Tibial nerve (tissue), 4 donors: ENCODE measurements at regions not wholly inside any gene's neighbourhood (a gene's known extent, or its start where the extent isn't known, plus 50 kb on each side); places are given as distances from the start of the nearest gene placed in this dataset.
A peak's percentile ranks its signal among the peaks of the same experiment; 100 is the strongest.

Experiments
- DNase-seq, 2 donors: peaks; one replicate each; pipeline ENCODE4 v3.0.0-alpha.2; 2019; ENCODE audit warnings: low spot score in 2 of 2
- H3K27ac ChIP-seq, 4 donors: fragments of 200-600 bp; sonication (generic) in 3 of 4; one replicate each; pipeline ENCODE4 v1.5.1; 2017 to 2019; ENCODE audit warnings: mild to moderate bottlenecking in 1 of 4
- H3K27me3 ChIP-seq, 2 donors: fragments of 200-600 bp; sonication (generic) in 1 of 2; one replicate each; pipeline versions ENCODE4 v1.5.1 to v1.6.0; 2017 to 2019
- H3K36me3 ChIP-seq, 3 donors: fragments of 200-600 bp; sonication (generic); one replicate each; pipeline ENCODE4 v1.5.1; 2018 to 2019
- H3K4me1 ChIP-seq, 4 donors: fragments of 200-600 bp; sonication (generic) in 3 of 4; one replicate each; pipeline ENCODE4 v1.5.1; 2017 to 2019
- H3K4me3 ChIP-seq, 4 donors: fragments of 200-600 bp; sonication (generic) in 3 of 4; one replicate each; pipeline ENCODE4 v1.5.1; 2017 to 2019; ENCODE audit warnings: mild to moderate bottlenecking in 1 of 4, moderate library complexity in 1 of 4
- H3K9me3 ChIP-seq, 4 donors: fragments of 200-600 bp; sonication (generic) in 3 of 4; one replicate each; pipeline ENCODE4 v1.5.1; 2017 to 2019
- CTCF ChIP-seq, 5 experiments: fragments of 200-600 bp in 3 of 5; fragments of 450-650 bp in 2 of 5; sonication (generic) in 3 of 5; IDR thresholded peaks; one replicate each; pipeline ENCODE4 v1.5.1; 2016 to 2019; ENCODE audit warnings: antibody characterized with exemption in 5 of 5, mild to moderate bottlenecking in 3 of 5, moderate library complexity in 2 of 5
- EP300 ChIP-seq, 2 donors: sonication (generic); formaldehyde crosslinking; IDR thresholded peaks; one replicate each; pipeline ENCODE4 v1.6.1; 2017; ENCODE audit warnings: antibody characterized with exemption in 2 of 2, mild to moderate bottlenecking in 1 of 2
- POLR2A ChIP-seq, 2 donors: fragments of 450-650 bp; IDR thresholded peaks; one replicate each; pipeline ENCODE4 v1.6.1; 2017; ENCODE audit warnings: antibody characterized with exemption in 2 of 2, mild to moderate bottlenecking in 2 of 2, moderate library complexity in 2 of 2
- WGBS, 2 donors: methylation state at CpG; one replicate each; pipeline ENCODE4 v1.1.5; 2018; 5-methylcytosine and 5-hydroxymethylcytosine counted together

DNA sequence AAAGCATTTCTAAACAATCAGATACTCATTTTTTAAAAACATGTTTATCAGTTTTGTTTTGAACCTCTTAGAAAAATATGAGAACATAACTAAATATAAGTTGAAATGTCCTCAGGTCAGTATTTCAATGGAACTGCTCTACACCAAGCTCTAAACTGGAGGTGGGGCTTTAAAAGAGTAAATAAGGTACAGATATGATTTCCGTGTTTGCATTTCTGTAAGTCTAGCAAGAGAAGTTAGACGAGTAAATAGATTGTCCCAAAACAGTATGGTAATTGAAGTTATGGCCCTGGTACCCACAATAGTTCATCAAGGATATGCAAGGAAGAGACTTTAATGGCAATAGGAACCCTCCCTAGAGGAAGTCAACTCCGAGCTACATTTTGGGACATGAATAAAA lies 115.1 kb upstream of the AKR1E2 start:
- 24 to 45% methylated on average over 3 of the region's 3 CpGs for WGBS, 2 donors

GRCh38 chr10:4708123-4708759 lies 117.8 kb upstream of the AKR1E2 start:
- Histone ChIP-seq H3K27ac (no peak overlapping the region), H3K4me1 (no peaks in the 10 kb centered on the region), H3K27me3 (no peaks in the 10 kb centered on the region), H3K36me3 (no peaks in the 10 kb centered on the region), H3K4me3 (no peak overlapping the region), H3K9me3 (no peaks in the 10 kb centered on the region)
- 55 to 62% methylated on average over 6 of the region's 6 CpGs for WGBS, 2 donors
- TF ChIP-seq EP300 (IDR thresholded peaks at IDR 0.05) (no peak), POLR2A (IDR thresholded peaks at IDR 0.05) (no peak), CTCF (IDR thresholded peaks at IDR 0.05) (no peak)
- no peak for DNase-seq

More for the DNA sequence above, 115.1 kb upstream of the AKR1E2 start:
- Histone ChIP-seq H3K27me3 (no peaks in the 10 kb centered on the region), H3K4me3 (no peak overlapping the region), H3K36me3 (no peaks in the 10 kb centered on the region), H3K27ac (no peak overlapping the region), H3K9me3 (no peaks in the 10 kb centered on the region), H3K4me1 (no peaks in the 10 kb centered on the region)
- no peak for TF ChIP-seq POLR2A (IDR thresholded peaks at IDR 0.05)
- TF ChIP-seq CTCF (IDR thresholded peaks at IDR 0.05), result no peak
- TF ChIP-seq EP300 (IDR thresholded peaks at IDR 0.05), result no peak
- DNase-seq, result no peak

- Histone ChIP-seq H3K27ac (no peak overlapping the region), H3K9me3 (no peaks in the 10 kb centered on the region), H3K4me1 (no peaks in the 10 kb centered on the region), H3K27me3 (no peaks in the 10 kb centered on the region), H3K36me3 (no peaks in the 10 kb centered on the region), H3K4me3 (no peak overlapping the region)
- TF ChIP-seq EP300 (IDR thresholded peaks at IDR 0.05), result no peak
- no peak for TF ChIP-seq CTCF (IDR thresholded peaks at IDR 0.05)
- no peak for TF ChIP-seq POLR2A (IDR thresholded peaks at IDR 0.05)
- 77 to 85% methylated on average over 2 of the region's 2 CpGs for WGBS, 2 donors
- no peak for DNase-seq
These were observed 118.8 kb upstream of the AKR1E2 start for GRCh38 chr10:4707221-4707620.

GRCh38 chr10:4704034-4704545 lies 121.9 kb upstream of the AKR1E2 start:
- TF ChIP-seq CTCF (IDR thresholded peaks at IDR 0.05), result no peak
- TF ChIP-seq EP300 (IDR thresholded peaks at IDR 0.05), result peak in 1 of 2 donors; percentile 32
- no peak overlapping the region for H3K4me3 ChIP-seq
- no peak overlapping the region for H3K27ac ChIP-seq
- DNase-seq, result no peak
- no peaks in the 10 kb centered on the region for H3K9me3 ChIP-seq
- no peaks in the 10 kb centered on the region for H3K36me3 ChIP-seq
- WGBS, 2 donors, result 18 to 21% methylated on average over 2 of the region's 2 CpGs
- H3K27me3 ChIP-seq, result no peaks in the 10 kb centered on the region
- no peaks in the 10 kb centered on the region for H3K4me1 ChIP-seq

DNA sequence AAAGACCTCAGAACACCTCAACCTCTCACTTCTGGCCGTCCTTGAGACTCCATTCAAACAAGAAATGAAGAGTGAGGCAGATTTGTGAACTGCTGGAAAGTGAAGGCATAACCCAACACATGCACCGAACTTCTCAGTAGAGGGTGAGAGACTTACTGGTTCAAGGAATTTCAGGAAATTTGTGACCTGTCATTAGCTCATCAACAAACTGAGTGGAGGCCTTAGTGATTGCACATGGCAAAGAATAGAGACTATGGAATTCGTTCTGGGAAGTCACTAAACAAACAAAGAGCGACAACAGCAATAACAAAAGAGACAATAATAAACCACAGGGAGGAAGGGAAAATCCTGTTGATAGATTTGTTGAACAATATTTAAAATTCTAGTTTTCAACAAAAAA lies 125.0 kb upstream of the AKR1E2 start:
- no peak for TF ChIP-seq EP300 (IDR thresholded peaks at IDR 0.05)
- no peak for TF ChIP-seq POLR2A (IDR thresholded peaks at IDR 0.05)
- no peak for TF ChIP-seq CTCF (IDR thresholded peaks at IDR 0.05)
- DNase-seq, result no peak
- 70 to 73% methylated on average over 4 of the region's 4 CpGs for WGBS, 2 donors
- Histone ChIP-seq H3K36me3 (no peaks in the 10 kb centered on the region), H3K27me3 (no peaks in the 10 kb centered on the region), H3K9me3 (no peaks in the 10 kb centered on the region), H3K4me1 (no peaks in the 10 kb centered on the region), H3K4me3 (no peak overlapping the region), H3K27ac (no peak overlapping the region)
